CD4-positive, alpha-beta T cell treated with Interleukin-1 beta for 1 hour (primary cell): ENCODE measurements at regions not wholly inside any gene's neighbourhood (a gene's known extent, or its start where the extent isn't known, plus 50 kb on each side); places are given as distances from the start of the nearest gene placed in this dataset.
"Not testable (repeated sequence)": the region's sequence is repeated elsewhere in the genome, so short reads cannot be mapped to it uniquely, and the experiment has no call there.

ENCODE experiments used
- DNase-seq, 2 donors: peaks; one replicate each; pipeline ENCODE4 v3.0.0-alpha.2; 2020 to 2022

GRCh38 chrX:121733514-121733913 lies 686.1 kb downstream of the GLUD2 start:
- DNase-seq = no peak

GRCh38 chrX:121746105-121746504 lies 698.7 kb downstream of the GLUD2 start:
- DNase-seq = no peak

- not testable (repeated sequence) for DNase-seq
These were observed 706.2 kb downstream of the GLUD2 start for GRCh38 chrX:121753602-121754001.

GRCh38 chrX:121754301-121754700 lies 706.9 kb downstream of the GLUD2 start:
- no peak for DNase-seq

GRCh38 chrX:121755541-121755940 lies 708.1 kb downstream of the GLUD2 start:
- DNase-seq = no peak

- DNase-seq = no peak
These were observed 714.4 kb downstream of the GLUD2 start for GRCh38 chrX:121761845-121762244.

GRCh38 chrX:121763671-121764070 lies 716.3 kb downstream of the GLUD2 start:
- no peak for DNase-seq

- DNase-seq = not testable (repeated sequence)
These were observed 720.8 kb downstream of the GLUD2 start for GRCh38 chrX:121768210-121768609.

GRCh38 chrX:121781991-121782390 lies 734.6 kb downstream of the GLUD2 start:
- DNase-seq = no peak

GRCh38 chrX:121782544-121782943 lies 735.1 kb downstream of the GLUD2 start:
- DNase-seq = no peak

GRCh38 chrX:121782976-121783375 lies 735.6 kb downstream of the GLUD2 start:
- DNase-seq = no peak

- DNase-seq = no peak
These were observed 755.5 kb downstream of the GLUD2 start for GRCh38 chrX:121802881-121803412.

- no peak for DNase-seq
These were observed 776.0 kb downstream of the GLUD2 start for GRCh38 chrX:121823406-121823805.

- no peak for DNase-seq
These were observed 784.2 kb downstream of the GLUD2 start for GRCh38 chrX:121831601-121832000.

GRCh38 chrX:121832446-121832845 lies 785.0 kb downstream of the GLUD2 start:
- DNase-seq = no peak

GRCh38 chrX:121836000-121836399 lies 788.6 kb downstream of the GLUD2 start:
- no peak for DNase-seq

- no peak for DNase-seq
These were observed 803.6 kb downstream of the GLUD2 start for GRCh38 chrX:121851033-121851432.

- no peak for DNase-seq
These were observed 806.6 kb downstream of the GLUD2 start for GRCh38 chrX:121853762-121854613.

- no peak for DNase-seq
These were observed 807.2 kb downstream of the GLUD2 start for GRCh38 chrX:121854614-121854911.

- DNase-seq = no peak
These were observed 811.6 kb downstream of the GLUD2 start for GRCh38 chrX:121858867-121859647.

GRCh38 chrX:121863976-121864375 lies 816.6 kb downstream of the GLUD2 start:
- no peak for DNase-seq

GRCh38 chrX:121864561-121864960 lies 817.2 kb downstream of the GLUD2 start:
- no peak for DNase-seq

- DNase-seq = no peak
These were observed 822.6 kb downstream of the GLUD2 start for GRCh38 chrX:121869876-121870477.

GRCh38 chrX:121871122-121871521 lies 823.7 kb downstream of the GLUD2 start:
- no peak for DNase-seq
